ENCODE measurements at regions not wholly inside any gene's neighbourhood (a gene's known extent, or its start where the extent isn't known, plus 50 kb on each side); places are given as distances from the start of the nearest gene placed in this dataset.
"Not testable (repeated sequence)": the region's sequence is repeated elsewhere in the genome, so short reads cannot be mapped to it uniquely, and the experiment has no call there.

DNA sequence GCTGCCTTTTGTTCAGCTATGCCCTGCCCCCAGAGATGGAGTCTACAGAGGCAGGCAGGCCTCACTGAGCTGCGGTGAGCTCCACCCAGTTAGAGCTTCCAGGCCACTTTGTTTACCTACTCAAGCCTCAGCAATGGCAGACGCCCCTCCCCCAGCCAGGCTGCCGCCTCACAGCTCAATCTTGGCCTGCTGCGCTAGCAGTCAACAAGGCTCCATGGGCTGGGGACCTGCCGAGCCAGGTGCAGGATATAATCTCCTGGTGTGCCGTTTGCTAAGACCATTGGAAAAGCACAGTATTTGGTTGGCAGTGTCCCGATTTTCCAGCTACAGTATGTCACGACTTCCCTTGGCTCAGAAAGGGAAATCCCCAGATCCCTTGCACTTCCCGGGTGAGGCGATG is 862.0 kb downstream of the GRID1 start:
- H4K91ac ChIP-seq (ENCODE audit: insufficient read depth, low read depth, low read length); H2BK120ac ChIP-seq (ENCODE audit: low read depth, low read length); H3K4me1 ChIP-seq (ENCODE audit: control insufficient read depth, insufficient read depth, low read length); H3K27ac ChIP-seq (ENCODE audit: insufficient read depth, low read length); H3K9ac ChIP-seq (ENCODE audit: low read depth, low read length); DNase-seq; H3K79me1 ChIP-seq (ENCODE audit: low read depth in 1 of 2, low read length in 2 of 2); dilution Hi-C loops (cut with HindIII; ENCODE audit: low sequenced_read_pairs, unreplicated experiment); H2BK20ac ChIP-seq (ENCODE audit: low read depth, low read length); H3K18ac ChIP-seq (ENCODE audit: low read depth, low read length); H2AK9ac ChIP-seq (replicated peaks; ENCODE audit: low read depth, low read length, poor library complexity); H2BK15ac ChIP-seq (ENCODE audit: low read depth, low read length); H3K9me1 ChIP-seq (ENCODE audit: insufficient read depth, low read length); ATAC-seq (ENCODE audit: low read depth); H2BK5ac ChIP-seq (ENCODE audit: low read depth, low read length, poor library complexity, severe bottlenecking); H3K23ac ChIP-seq (ENCODE audit: low read depth, low read length); POLR2A ChIA-PET (ENCODE audit: unreplicated experiment); H2AFZ ChIP-seq (replicated peaks; ENCODE audit: low read length, poor library complexity); H3K56ac ChIP-seq (ENCODE audit: extremely low read depth, insufficient read depth, low read length); H3K14ac ChIP-seq (replicated peaks; ENCODE audit: low read depth, low read length); H3K4ac ChIP-seq (ENCODE audit: low read depth, low read length); H4K20me1 ChIP-seq (ENCODE audit: insufficient read depth, low read length); H3K36me3 ChIP-seq (ENCODE audit: control insufficient read depth, insufficient read depth, low read length); H2AK5ac ChIP-seq (ENCODE audit: low read depth, low read length); in situ Hi-C loops (cut with MboI; ENCODE audit: low sequenced_read_pairs); H3K27me3 ChIP-seq (ENCODE audit: control insufficient read depth, insufficient read depth, low read length); H3K4me2 ChIP-seq (ENCODE audit: low read depth, low read length); CTCF ChIA-PET; H3K9me3 ChIP-seq (ENCODE audit: control insufficient read depth, insufficient read depth, low read length); H4K5ac ChIP-seq (ENCODE audit: low read depth, low read length); intact Hi-C loops (cut with micrococcal nuclease); H4K8ac ChIP-seq (ENCODE audit: low read depth in 2 of 2, low read length in 2 of 2); H3K4me3 ChIP-seq (ENCODE audit: insufficient read depth, low read depth, low read length); BruUV-seq (replicated peaks): not testable (repeated sequence)
- 47% methylated on average over 4 of the region's 10 CpGs; no CpG with 5 or more reads in 1 of the 2 experiments for WGBS, 2 experiments (ENCODE audit: extremely low coverage in 2 of 2, insufficient read length in 1 of 2)
